ENCODE measurements at regions not wholly inside any gene's neighbourhood (a gene's known extent, or its start where the extent isn't known, plus 50 kb on each side); places are given as distances from the start of the nearest gene placed in this dataset.

DNA sequence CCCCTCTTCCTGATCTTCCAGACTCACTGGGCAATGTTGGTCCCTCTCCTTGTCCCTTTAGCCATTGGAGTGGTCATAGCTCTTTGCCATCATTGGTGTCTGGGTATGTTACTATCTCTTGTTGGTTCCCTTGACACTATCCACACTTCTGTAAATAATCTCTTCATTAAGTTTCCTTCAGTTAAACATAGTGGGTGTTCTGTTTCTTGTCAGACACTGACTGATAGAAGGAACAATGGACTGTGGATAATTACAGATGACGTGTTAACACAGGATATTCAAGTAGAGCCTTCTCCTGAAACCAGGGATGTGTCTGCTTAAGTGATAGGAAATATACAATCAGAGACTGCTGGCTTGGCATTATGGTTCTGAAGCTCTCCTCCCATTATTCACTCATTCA, 458.3 kb upstream of the USP24 start:
- Histone ChIP-seq H3K9ac (ENCODE audit: low read length) (no peak overlapping the region), H3K27ac (ENCODE audit: low read depth, low read length) (no peak overlapping the region), H3K4me1 (ENCODE audit: control insufficient read depth, insufficient read depth, low read length) (peaks cover 2% of the 10 kb centered on the region), H3K27me3 (ENCODE audit: control insufficient read depth, insufficient read depth, low read length) (no peaks in the 10 kb centered on the region), H3K4me3 (ENCODE audit: low read length) (no peak overlapping the region), H3K36me3 (ENCODE audit: control insufficient read depth, insufficient read depth, low read length) (no peaks in the 10 kb centered on the region)

GRCh38 chr1:55670331-55671082, 455.3 kb upstream of the USP24 start:
- Histone ChIP-seq H3K4me3 (ENCODE audit: low read length) (no peak overlapping the region), H3K4me1 (ENCODE audit: control insufficient read depth, insufficient read depth, low read length) (peaks cover 2% of the 10 kb centered on the region), H3K27me3 (ENCODE audit: control insufficient read depth, insufficient read depth, low read length) (no peaks in the 10 kb centered on the region)

DNA sequence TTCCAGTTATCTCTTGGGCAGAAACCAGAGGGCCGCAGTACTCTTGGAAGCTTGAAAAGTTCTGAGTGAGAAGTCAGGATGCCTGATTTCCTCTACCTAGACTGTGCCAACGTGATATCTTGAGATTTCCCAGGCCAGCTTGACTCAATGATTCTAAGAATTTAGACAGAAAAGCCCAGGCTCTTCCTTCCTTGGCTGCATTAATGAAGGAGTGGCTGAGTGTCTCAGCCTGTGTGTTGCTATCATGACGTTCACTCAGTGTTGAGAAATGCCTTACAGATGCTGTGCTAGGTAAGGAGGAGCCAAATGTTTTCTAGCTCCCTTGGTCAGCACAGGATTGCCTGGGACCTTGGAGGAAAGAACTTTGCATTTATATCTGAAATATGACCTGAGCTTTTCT, 454.1 kb upstream of the USP24 start:
- Histone ChIP-seq H3K27ac (ENCODE audit: low read depth, low read length) (no peak overlapping the region), H3K4me3 (ENCODE audit: low read length) (no peak overlapping the region), H3K4me1 (ENCODE audit: control insufficient read depth, insufficient read depth, low read length) (peaks cover 2% of the 10 kb centered on the region), H3K27me3 (ENCODE audit: control insufficient read depth, insufficient read depth, low read length) (no peaks in the 10 kb centered on the region), H3K36me3 (ENCODE audit: control insufficient read depth, insufficient read depth, low read length) (no peaks in the 10 kb centered on the region), H3K9ac (ENCODE audit: low read length) (no peak overlapping the region)

More at GRCh38 chr1:55670331-55671082, 455.3 kb upstream of the USP24 start:
- no peaks in the 10 kb centered on the region for H3K36me3 ChIP-seq (ENCODE audit: control insufficient read depth, insufficient read depth, low read length)
- no peak overlapping the region for H3K27ac ChIP-seq (ENCODE audit: low read depth, low read length)
- no peak overlapping the region for H3K9ac ChIP-seq (ENCODE audit: low read length)

DNA sequence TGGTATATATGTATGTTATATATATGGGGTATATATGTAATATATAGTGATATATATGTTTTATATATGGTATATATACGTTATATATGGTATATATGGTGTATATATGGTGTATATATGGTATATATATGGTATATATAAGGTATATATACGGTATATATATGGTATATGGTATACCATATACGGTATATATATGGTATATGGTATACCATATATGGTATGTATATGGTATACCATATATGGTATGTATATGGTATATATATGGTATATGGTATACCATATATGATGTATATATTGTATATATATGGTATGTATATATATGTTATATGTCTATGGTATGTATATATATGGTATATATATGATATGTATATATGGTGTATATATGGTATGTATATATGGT, 447.7 kb upstream of the USP24 start:
- Histone ChIP-seq H3K4me3 (ENCODE audit: low read length) (no peak overlapping the region), H3K4me1 (ENCODE audit: control insufficient read depth, insufficient read depth, low read length) (no peaks in the 10 kb centered on the region), H3K9ac (ENCODE audit: low read length) (no peak overlapping the region), H3K36me3 (ENCODE audit: control insufficient read depth, insufficient read depth, low read length) (no peaks in the 10 kb centered on the region), H3K27ac (ENCODE audit: low read depth, low read length) (no peak overlapping the region), H3K27me3 (ENCODE audit: control insufficient read depth, insufficient read depth, low read length) (no peaks in the 10 kb centered on the region)

DNA sequence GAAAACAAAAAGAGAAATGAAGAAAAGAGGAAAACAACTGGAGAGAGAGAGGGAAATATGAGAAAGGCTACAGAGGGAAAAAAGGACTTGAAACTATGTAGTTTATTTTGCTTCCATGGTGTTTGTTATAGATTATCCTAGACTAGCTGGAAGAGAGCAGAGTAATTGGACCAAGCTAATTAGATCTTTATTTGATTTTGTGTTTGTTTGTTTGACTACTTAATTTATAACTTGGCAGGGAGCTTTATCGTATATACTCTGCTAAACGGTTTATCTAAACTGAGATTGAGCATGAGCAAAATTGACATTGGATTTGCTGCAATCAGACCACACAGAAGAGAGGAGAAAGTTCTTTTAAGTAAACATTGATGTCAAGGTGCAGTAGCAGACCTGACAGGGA, 443.8 kb upstream of the USP24 start:
- Histone ChIP-seq H3K4me3 (ENCODE audit: low read length) (no peak overlapping the region), H3K4me1 (ENCODE audit: control insufficient read depth, insufficient read depth, low read length) (no peaks in the 10 kb centered on the region), H3K27ac (ENCODE audit: low read depth, low read length) (no peak overlapping the region), H3K9ac (ENCODE audit: low read length) (no peak overlapping the region), H3K27me3 (ENCODE audit: control insufficient read depth, insufficient read depth, low read length) (no peaks in the 10 kb centered on the region), H3K36me3 (ENCODE audit: control insufficient read depth, insufficient read depth, low read length) (no peaks in the 10 kb centered on the region)

DNA sequence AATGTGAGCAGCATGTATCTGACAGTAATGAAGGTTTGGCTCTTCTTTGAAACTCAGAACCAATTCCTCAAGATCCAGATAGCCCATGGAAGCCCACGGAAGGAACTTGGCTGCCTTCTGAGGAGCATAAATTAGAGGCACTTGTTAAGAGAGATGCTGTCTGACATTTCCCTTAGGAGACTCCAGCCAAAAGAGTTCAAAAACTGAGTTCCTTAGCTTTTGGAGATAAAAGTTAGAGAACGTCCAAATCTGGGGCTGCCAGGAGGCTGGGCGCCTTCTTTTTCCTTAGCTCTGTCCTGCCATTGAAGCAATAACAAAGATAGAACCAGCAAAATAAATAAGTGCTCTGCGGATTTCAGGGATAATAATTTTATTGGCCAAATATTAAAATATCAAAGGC, 439.6 kb upstream of the USP24 start:
- H3K4me1 ChIP-seq (ENCODE audit: control insufficient read depth, insufficient read depth, low read length): no peaks in the 10 kb centered on the region
- no peaks in the 10 kb centered on the region for H3K36me3 ChIP-seq (ENCODE audit: control insufficient read depth, insufficient read depth, low read length)
- H3K27me3 ChIP-seq (ENCODE audit: control insufficient read depth, insufficient read depth, low read length): no peaks in the 10 kb centered on the region
- H3K4me3 ChIP-seq (ENCODE audit: low read length): no peak overlapping the region
- H3K27ac ChIP-seq (ENCODE audit: low read depth, low read length): no peak overlapping the region
- H3K9ac ChIP-seq (ENCODE audit: low read length): no peak overlapping the region

- Histone ChIP-seq H3K4me3 (ENCODE audit: low read length) (no peak overlapping the region), H3K27me3 (ENCODE audit: control insufficient read depth, insufficient read depth, low read length) (no peaks in the 10 kb centered on the region), H3K4me1 (ENCODE audit: control insufficient read depth, insufficient read depth, low read length) (no peaks in the 10 kb centered on the region), H3K36me3 (ENCODE audit: control insufficient read depth, insufficient read depth, low read length) (no peaks in the 10 kb centered on the region), H3K27ac (ENCODE audit: low read depth, low read length) (no peak overlapping the region), H3K9ac (ENCODE audit: low read length) (no peak overlapping the region)
These were observed 439.0 kb upstream of the USP24 start for GRCh38 chr1:55654171-55654570.

GRCh38 chr1:55650444-55650843, 435.3 kb upstream of the USP24 start:
- no peak overlapping the region for H3K27ac ChIP-seq (ENCODE audit: low read depth, low read length)
- H3K4me3 ChIP-seq (ENCODE audit: low read length): no peak overlapping the region
- H3K4me1 ChIP-seq (ENCODE audit: control insufficient read depth, insufficient read depth, low read length): no peaks in the 10 kb centered on the region
- no peaks in the 10 kb centered on the region for H3K27me3 ChIP-seq (ENCODE audit: control insufficient read depth, insufficient read depth, low read length)
- H3K9ac ChIP-seq (ENCODE audit: low read length): no peak overlapping the region
- no peaks in the 10 kb centered on the region for H3K36me3 ChIP-seq (ENCODE audit: control insufficient read depth, insufficient read depth, low read length)

- no peak overlapping the region for H3K27ac ChIP-seq (ENCODE audit: low read depth, low read length)
- no peaks in the 10 kb centered on the region for H3K4me1 ChIP-seq (ENCODE audit: control insufficient read depth, insufficient read depth, low read length)
- no peaks in the 10 kb centered on the region for H3K27me3 ChIP-seq (ENCODE audit: control insufficient read depth, insufficient read depth, low read length)
- H3K36me3 ChIP-seq (ENCODE audit: control insufficient read depth, insufficient read depth, low read length): no peaks in the 10 kb centered on the region
- no peak overlapping the region for H3K9ac ChIP-seq (ENCODE audit: low read length)
- no peak overlapping the region for H3K4me3 ChIP-seq (ENCODE audit: low read length)
These were observed 431.0 kb upstream of the USP24 start for GRCh38 chr1:55646181-55646580.

DNA sequence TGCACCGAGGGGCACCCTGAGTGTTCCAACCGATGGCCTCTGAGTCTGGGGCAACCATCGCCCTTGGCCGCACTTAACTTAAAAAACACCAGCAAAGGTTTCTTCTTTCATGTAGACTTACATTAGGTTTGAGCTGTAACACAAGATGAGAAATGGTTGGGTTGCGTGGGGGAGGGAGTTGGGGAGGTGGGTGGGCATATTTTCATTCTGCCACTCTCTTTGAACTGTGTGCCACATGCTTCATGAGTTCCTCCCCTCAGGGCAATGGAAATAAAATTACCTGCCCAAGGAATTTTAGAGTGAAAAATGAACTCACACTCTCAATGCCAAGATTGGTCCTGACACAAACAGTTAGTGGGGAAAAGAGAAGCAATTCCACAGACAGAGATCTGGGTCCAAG, 430.1 kb upstream of the USP24 start:
- H3K4me3 ChIP-seq (ENCODE audit: low read length): no peak overlapping the region
- H3K36me3 ChIP-seq (ENCODE audit: control insufficient read depth, insufficient read depth, low read length): no peaks in the 10 kb centered on the region

GRCh38 chr1:55641947-55642346, 426.8 kb upstream of the USP24 start:
- Histone ChIP-seq H3K4me3 (ENCODE audit: low read length) (no peak overlapping the region), H3K9ac (ENCODE audit: low read length) (no peak overlapping the region), H3K27ac (ENCODE audit: low read depth, low read length) (no peak overlapping the region), H3K4me1 (ENCODE audit: control insufficient read depth, insufficient read depth, low read length) (no peaks in the 10 kb centered on the region), H3K36me3 (ENCODE audit: control insufficient read depth, insufficient read depth, low read length) (no peaks in the 10 kb centered on the region), H3K27me3 (ENCODE audit: control insufficient read depth, insufficient read depth, low read length) (no peaks in the 10 kb centered on the region)

More for the DNA sequence above, 430.1 kb upstream of the USP24 start:
- Histone ChIP-seq H3K27ac (ENCODE audit: low read depth, low read length) (no peak overlapping the region), H3K9ac (ENCODE audit: low read length) (no peak overlapping the region), H3K4me1 (ENCODE audit: control insufficient read depth, insufficient read depth, low read length) (no peaks in the 10 kb centered on the region), H3K27me3 (ENCODE audit: control insufficient read depth, insufficient read depth, low read length) (no peaks in the 10 kb centered on the region)

GRCh38 chr1:55640708-55641473, 425.7 kb upstream of the USP24 start:
- Histone ChIP-seq H3K4me3 (ENCODE audit: low read length) (peak overlapping the region; percentile 42), H3K4me1 (ENCODE audit: control insufficient read depth, insufficient read depth, low read length) (no peaks in the 10 kb centered on the region), H3K27me3 (ENCODE audit: control insufficient read depth, insufficient read depth, low read length) (no peaks in the 10 kb centered on the region), H3K27ac (ENCODE audit: low read depth, low read length) (no peak overlapping the region), H3K36me3 (ENCODE audit: control insufficient read depth, insufficient read depth, low read length) (no peaks in the 10 kb centered on the region), H3K9ac (ENCODE audit: low read length) (no peak overlapping the region)

DNA sequence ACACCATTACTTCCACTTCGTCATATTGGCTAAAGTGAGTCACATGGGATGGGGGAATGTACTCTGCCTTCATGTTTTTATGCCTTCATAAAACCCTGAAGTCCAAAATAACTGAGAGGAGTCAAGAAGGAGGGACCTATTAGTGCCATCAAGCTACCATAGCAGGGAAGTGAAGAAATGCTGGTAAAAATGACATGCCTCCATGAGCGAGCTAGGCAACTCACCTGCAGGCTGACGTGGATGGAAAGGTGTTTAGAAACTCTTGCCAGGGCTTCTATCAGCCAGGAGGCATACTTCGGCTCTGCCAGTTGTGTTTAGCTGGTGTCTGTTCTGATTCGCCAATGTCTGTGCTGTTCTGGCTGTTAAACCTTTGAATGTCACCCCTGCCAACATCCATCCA, 424.4 kb upstream of the USP24 start:
- Histone ChIP-seq H3K27me3 (ENCODE audit: control insufficient read depth, insufficient read depth, low read length) (no peaks in the 10 kb centered on the region), H3K9ac (ENCODE audit: low read length) (no peak overlapping the region), H3K36me3 (ENCODE audit: control insufficient read depth, insufficient read depth, low read length) (no peaks in the 10 kb centered on the region), H3K27ac (ENCODE audit: low read depth, low read length) (no peak overlapping the region), H3K4me1 (ENCODE audit: control insufficient read depth, insufficient read depth, low read length) (no peaks in the 10 kb centered on the region), H3K4me3 (ENCODE audit: low read length) (no peak overlapping the region)

All from rectal smooth muscle tissue (tissue), 1 donor.